Progenitor cell of endocrine pancreas (in vitro differentiated cells): ENCODE measurements at regions not wholly inside any gene's neighbourhood (a gene's known extent, or its start where the extent isn't known, plus 50 kb on each side); places are given as distances from the start of the nearest gene placed in this dataset.

Experiments used
- DNase-seq: peaks from one replicate; pipeline ENCODE4 v3.0.0; 2021; ENCODE audit warnings: low spot score; ENCODE audit not compliant: unreplicated experiment
- H3K27ac Mint-ChIP-seq: 2 replicates; pipeline ENCODE4 v1.8.0; 2021; ENCODE audit warnings: mild to moderate bottlenecking, moderate library complexity, mixed read lengths
- H3K27me3 Mint-ChIP-seq: 2 replicates; pipeline ENCODE4 v1.8.0; 2021; ENCODE audit warnings: mixed read lengths
- H3K36me3 Mint-ChIP-seq: 2 replicates; pipeline ENCODE4 v1.8.0; 2022; ENCODE audit warnings: mixed read lengths; ENCODE audit not compliant: insufficient read depth
- H3K4me1 Mint-ChIP-seq: 2 replicates; pipeline ENCODE4 v1.8.0; 2021; ENCODE audit warnings: low read depth, mixed read lengths
- H3K4me3 Mint-ChIP-seq: 2 replicates; pipeline ENCODE4 v1.8.0; 2021; ENCODE audit warnings: low read depth, mild to moderate bottlenecking, moderate library complexity, mixed read lengths
- H3K9me3 Mint-ChIP-seq: 2 replicates; pipeline ENCODE4 v1.8.0; 2021; ENCODE audit warnings: low read depth, mixed read lengths
- TF ChIP-seq, protein P1 (sequence below): fragments of 200-600 bp; sonication (generic); IDR thresholded peaks from one replicate; pipeline ENCODE4 v1.5.0; 2021; ENCODE audit warnings: antibody characterized with exemption, mild to moderate bottlenecking; ENCODE audit not compliant: unreplicated experiment

GRCh38 chr11:112628676-112629075 lies 332.5 kb upstream of the NCAM1 start:
- H3K27ac Mint-ChIP-seq, result no peak overlapping the region
- no peak for DNase-seq
- TF ChIP-seq, protein P1, sequence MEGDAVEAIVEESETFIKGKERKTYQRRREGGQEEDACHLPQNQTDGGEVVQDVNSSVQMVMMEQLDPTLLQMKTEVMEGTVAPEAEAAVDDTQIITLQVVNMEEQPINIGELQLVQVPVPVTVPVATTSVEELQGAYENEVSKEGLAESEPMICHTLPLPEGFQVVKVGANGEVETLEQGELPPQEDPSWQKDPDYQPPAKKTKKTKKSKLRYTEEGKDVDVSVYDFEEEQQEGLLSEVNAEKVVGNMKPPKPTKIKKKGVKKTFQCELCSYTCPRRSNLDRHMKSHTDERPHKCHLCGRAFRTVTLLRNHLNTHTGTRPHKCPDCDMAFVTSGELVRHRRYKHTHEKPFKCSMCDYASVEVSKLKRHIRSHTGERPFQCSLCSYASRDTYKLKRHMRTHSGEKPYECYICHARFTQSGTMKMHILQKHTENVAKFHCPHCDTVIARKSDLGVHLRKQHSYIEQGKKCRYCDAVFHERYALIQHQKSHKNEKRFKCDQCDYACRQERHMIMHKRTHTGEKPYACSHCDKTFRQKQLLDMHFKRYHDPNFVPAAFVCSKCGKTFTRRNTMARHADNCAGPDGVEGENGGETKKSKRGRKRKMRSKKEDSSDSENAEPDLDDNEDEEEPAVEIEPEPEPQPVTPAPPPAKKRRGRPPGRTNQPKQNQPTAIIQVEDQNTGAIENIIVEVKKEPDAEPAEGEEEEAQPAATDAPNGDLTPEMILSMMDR, result no peak
- no peak overlapping the region for H3K4me3 Mint-ChIP-seq
- no peaks in the 10 kb centered on the region for H3K4me1 Mint-ChIP-seq
- H3K36me3 Mint-ChIP-seq, result no peaks in the 10 kb centered on the region
- H3K9me3 Mint-ChIP-seq, result no peaks in the 10 kb centered on the region
- peaks cover 34% of the 10 kb centered on the region for H3K27me3 Mint-ChIP-seq

GRCh38 chr11:112630496-112630895 lies 330.7 kb upstream of the NCAM1 start:
- peaks cover 40% of the 10 kb centered on the region for H3K27me3 Mint-ChIP-seq
- H3K4me1 Mint-ChIP-seq, result no peaks in the 10 kb centered on the region
- TF ChIP-seq, protein P1, result no peak
- no peak overlapping the region for H3K27ac Mint-ChIP-seq
- no peaks in the 10 kb centered on the region for H3K36me3 Mint-ChIP-seq
- DNase-seq, result no peak
- H3K9me3 Mint-ChIP-seq, result no peaks in the 10 kb centered on the region
- H3K4me3 Mint-ChIP-seq, result no peak overlapping the region

DNA sequence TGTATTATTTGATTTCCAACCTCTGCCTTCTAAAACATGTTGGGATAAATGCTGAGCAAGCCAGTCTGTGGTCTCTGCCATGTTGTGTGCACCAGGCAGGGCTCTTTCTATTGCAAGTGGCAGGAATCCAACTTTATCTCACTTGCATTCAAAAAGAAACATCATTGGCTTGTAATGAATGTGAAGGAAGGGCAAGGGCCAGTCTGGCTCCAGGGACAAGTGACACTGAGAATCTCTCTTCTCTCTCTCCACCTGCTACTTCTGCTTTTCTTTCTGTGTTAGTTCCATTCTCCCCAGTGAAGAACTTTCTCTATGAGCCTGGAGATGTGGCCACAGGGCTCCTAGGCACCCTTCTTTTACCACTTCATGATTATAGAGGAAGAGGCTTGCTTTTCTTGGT lies 329.9 kb upstream of the NCAM1 start:
- no peak overlapping the region for H3K27ac Mint-ChIP-seq
- H3K27me3 Mint-ChIP-seq, result peaks cover 44% of the 10 kb centered on the region
- H3K4me1 Mint-ChIP-seq, result no peaks in the 10 kb centered on the region

GRCh38 chr11:112632866-112633505 lies 328.2 kb upstream of the NCAM1 start:
- DNase-seq, result no peak
- H3K36me3 Mint-ChIP-seq, result no peaks in the 10 kb centered on the region
- TF ChIP-seq, protein P1, result no peak
- peaks cover 45% of the 10 kb centered on the region for H3K27me3 Mint-ChIP-seq
- H3K9me3 Mint-ChIP-seq, result no peaks in the 10 kb centered on the region
- H3K27ac Mint-ChIP-seq, result no peak overlapping the region
- H3K4me1 Mint-ChIP-seq, result no peaks in the 10 kb centered on the region
- no peak overlapping the region for H3K4me3 Mint-ChIP-seq

More for the DNA sequence above, 329.9 kb upstream of the NCAM1 start:
- DNase-seq, result no peak
- Mint-ChIP-seq H3K36me3 (no peaks in the 10 kb centered on the region), H3K4me3 (no peak overlapping the region), H3K9me3 (no peaks in the 10 kb centered on the region)
- TF ChIP-seq, protein P1, result no peak

DNA sequence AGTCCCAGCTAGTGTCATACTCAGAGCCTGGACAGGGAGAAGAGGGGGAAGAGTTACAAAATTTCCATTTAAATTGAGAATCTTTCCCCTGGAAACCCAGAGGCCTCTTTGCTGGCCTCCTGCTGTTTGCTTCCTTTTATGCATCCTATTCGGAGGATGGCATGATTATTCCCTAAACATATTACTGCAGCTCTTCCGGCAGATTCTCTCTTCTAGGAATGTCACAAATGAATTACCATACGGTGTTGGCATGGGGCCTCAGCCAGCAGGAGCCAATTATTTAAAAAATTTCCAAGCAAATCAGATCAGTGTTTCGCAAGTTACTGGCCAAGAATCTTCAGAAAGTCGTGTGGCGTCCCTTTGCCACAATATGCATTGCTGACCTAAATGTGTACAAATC lies 326.7 kb upstream of the NCAM1 start:
- TF ChIP-seq, protein P1, result no peak
- Mint-ChIP-seq H3K4me1 (no peaks in the 10 kb centered on the region), H3K27ac (no peak overlapping the region), H3K4me3 (no peak overlapping the region), H3K9me3 (peaks cover 6% of the 10 kb centered on the region), H3K36me3 (no peaks in the 10 kb centered on the region), H3K27me3 (peaks cover 44% of the 10 kb centered on the region)
- no peak for DNase-seq
